OCI-LY3 (cell line): ENCODE measurements at regions not wholly inside any gene's neighbourhood (a gene's known extent, or its start where the extent isn't known, plus 50 kb on each side); places are given as distances from the start of the nearest gene placed in this dataset.

Experiments
- H2AFZ ChIP-seq: fragments of 200-600, 300-600 bp; shearing (Covaris generic); 2 replicates; pipeline ENCODE4 v1.6.0; 2014; ENCODE audit warnings: antibody characterized with exemption, low read depth, low read length
- H3K27ac ChIP-seq: fragments of 200-600, 300-600 bp; sonication (generic); 2 replicates; pipeline ENCODE4 v1.5.1; 2014; ENCODE audit warnings: mild to moderate bottlenecking, low read length, moderate library complexity, mixed read lengths
- H3K27me3 ChIP-seq: fragments of 200-600, 300-600 bp; sonication (generic); 2 replicates; pipeline ENCODE4 v1.6.1; 2014; ENCODE audit warnings: low read depth, low read length, mixed read lengths
- H3K36me3 ChIP-seq: fragments of 200-600, 300-600 bp; sonication (generic); replicated peaks from 2 replicates; pipeline ENCODE3; 2014; ENCODE audit warnings: low read depth, low read length, mixed read lengths
- H3K4me1 ChIP-seq: fragments of 300-600, 200-600 bp; sonication (generic); 2 replicates; pipeline ENCODE4 v1.6.1; 2014; ENCODE audit warnings: low read length, mixed read lengths
- H3K4me2 ChIP-seq: fragments of 200-600, 300-600 bp; sonication (generic); 2 replicates; pipeline ENCODE4 v1.6.1; 2014; ENCODE audit warnings: low read length, mixed read lengths
- H3K4me3 ChIP-seq: fragments of 300-600, 200-600 bp; sonication (generic); 2 replicates; pipeline ENCODE4 v1.5.1; 2014; ENCODE audit warnings: antibody characterized with exemption, mild to moderate bottlenecking, low read length, moderate library complexity
- H3K79me2 ChIP-seq: fragments of 300-600, 200-600 bp; shearing (Covaris generic); 2 replicates; pipeline ENCODE4 v1.6.1; 2014; ENCODE audit warnings: mild to moderate bottlenecking, low read length, mixed read lengths
- H3K9ac ChIP-seq: fragments of 300-600, 200-600 bp; shearing (Covaris generic); 2 replicates; pipeline ENCODE4 v1.6.0; 2014; ENCODE audit warnings: mild to moderate bottlenecking, low read length, moderate library complexity
- H3K9me3 ChIP-seq: fragments of 200-600, 300-600 bp; shearing (Covaris generic); 2 replicates; pipeline ENCODE4 v1.6.1; 2014; ENCODE audit warnings: low read length, mixed read lengths; ENCODE audit not compliant: insufficient read depth
- H4K20me1 ChIP-seq: fragments of 200-600, 300-600 bp; sonication (generic); 2 replicates; pipeline ENCODE4 v1.6.1; 2016; ENCODE audit warnings: low read length, mixed read lengths; ENCODE audit not compliant: insufficient read depth
- EZH2phosphoT487 ChIP-seq: fragments of 200-600 bp; shearing (Covaris generic); IDR thresholded peaks from 2 replicates; pipeline ENCODE4 v1.6.1; 2018; ENCODE audit warnings: antibody characterized with exemption, mixed run types, low read depth
- TF ChIP-seq, protein P1 (sequence below): fragments of 200-600, 300-600 bp; sonication (generic); IDR thresholded peaks from 2 replicates; pipeline ENCODE4 v1.5.1; 2014; ENCODE audit warnings: antibody characterized with exemption, low read length, low read depth

DNA sequence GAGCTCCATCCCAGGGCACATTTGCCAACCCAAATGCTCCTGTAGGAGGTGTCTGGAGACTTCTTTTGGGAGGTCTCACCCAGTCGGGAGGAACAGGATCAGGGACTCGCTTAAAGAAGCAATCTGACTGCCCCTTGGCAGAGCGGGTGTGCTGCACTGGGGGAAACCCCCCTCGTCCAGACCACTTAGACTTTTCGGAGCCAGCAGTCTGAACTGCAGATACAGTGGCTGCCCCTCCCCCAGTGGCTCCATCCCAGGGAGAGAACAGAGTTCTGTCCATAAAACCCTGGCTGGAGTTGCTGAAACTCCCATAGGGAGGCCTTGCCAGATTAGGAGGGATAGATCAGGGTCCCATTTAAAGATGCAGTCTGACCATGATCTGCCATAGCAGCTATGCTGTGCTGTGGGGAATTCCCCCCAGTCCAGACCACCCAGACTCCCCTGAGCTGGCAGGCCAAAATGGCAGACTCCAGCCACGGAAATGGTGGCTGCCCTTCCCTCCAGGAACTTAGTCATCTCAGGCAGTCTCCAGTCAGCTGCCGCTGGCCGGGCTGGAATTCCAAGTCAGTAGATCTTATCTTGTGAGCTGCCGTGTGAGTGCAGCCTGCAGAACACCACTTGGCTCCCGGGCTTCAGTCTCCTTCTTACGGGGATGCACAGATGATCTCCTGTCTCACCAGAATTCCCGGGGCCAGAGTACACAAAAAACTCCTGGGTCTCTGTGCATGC lies 278.1 kb upstream of the SASH1 start:
- Histone ChIP-seq H3K36me3 (no peaks in the 10 kb centered on the region), H3K9ac (no peak overlapping the region), H3K4me3 (no peak overlapping the region), H3K9me3 (no peaks in the 10 kb centered on the region), H3K27me3 (no peaks in the 10 kb centered on the region), H4K20me1 (no peaks in the 10 kb centered on the region), H3K27ac (no peak overlapping the region), H2AFZ (no peak overlapping the region), H3K4me2 (no peak overlapping the region), H3K4me1 (no peaks in the 10 kb centered on the region), H3K79me2 (no peaks in the 10 kb centered on the region)
- TF ChIP-seq EZH2phosphoT487: no peak
- TF ChIP-seq, protein P1, sequence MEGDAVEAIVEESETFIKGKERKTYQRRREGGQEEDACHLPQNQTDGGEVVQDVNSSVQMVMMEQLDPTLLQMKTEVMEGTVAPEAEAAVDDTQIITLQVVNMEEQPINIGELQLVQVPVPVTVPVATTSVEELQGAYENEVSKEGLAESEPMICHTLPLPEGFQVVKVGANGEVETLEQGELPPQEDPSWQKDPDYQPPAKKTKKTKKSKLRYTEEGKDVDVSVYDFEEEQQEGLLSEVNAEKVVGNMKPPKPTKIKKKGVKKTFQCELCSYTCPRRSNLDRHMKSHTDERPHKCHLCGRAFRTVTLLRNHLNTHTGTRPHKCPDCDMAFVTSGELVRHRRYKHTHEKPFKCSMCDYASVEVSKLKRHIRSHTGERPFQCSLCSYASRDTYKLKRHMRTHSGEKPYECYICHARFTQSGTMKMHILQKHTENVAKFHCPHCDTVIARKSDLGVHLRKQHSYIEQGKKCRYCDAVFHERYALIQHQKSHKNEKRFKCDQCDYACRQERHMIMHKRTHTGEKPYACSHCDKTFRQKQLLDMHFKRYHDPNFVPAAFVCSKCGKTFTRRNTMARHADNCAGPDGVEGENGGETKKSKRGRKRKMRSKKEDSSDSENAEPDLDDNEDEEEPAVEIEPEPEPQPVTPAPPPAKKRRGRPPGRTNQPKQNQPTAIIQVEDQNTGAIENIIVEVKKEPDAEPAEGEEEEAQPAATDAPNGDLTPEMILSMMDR: no peak

DNA sequence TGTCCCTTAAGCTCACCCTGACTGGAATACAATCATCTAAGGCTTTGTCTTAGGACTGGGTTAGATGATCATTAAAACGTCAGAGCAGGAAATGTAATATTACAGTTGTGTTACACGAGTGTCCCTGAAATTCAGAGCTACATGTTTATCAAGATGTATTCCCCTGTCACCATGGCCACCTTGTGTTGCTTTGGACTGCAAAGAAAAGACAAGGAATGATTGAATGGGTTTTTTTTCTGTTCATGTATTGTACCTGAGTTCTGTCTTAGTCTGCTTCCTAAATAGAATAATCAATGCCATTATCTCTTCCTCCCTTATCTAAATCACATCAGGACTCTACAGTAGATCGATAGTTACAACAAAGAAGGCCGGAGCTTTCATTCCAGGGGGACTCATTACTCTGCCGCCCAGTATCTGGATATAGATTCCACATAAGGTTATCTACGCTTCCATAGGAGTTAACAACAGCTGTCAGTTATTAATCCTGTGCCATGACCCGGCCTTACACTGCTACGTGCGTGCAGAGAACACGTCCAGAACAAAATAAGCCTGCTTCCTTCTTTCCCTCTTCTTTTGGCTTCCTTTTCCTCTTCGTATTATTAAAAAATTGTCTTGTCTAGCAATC lies 274.1 kb upstream of the SASH1 start:
- Histone ChIP-seq H3K9ac (no peak overlapping the region), H3K4me3 (no peak overlapping the region), H3K4me2 (no peak overlapping the region), H4K20me1 (no peaks in the 10 kb centered on the region), H3K27ac (no peak overlapping the region), H2AFZ (no peak overlapping the region), H3K27me3 (no peaks in the 10 kb centered on the region), H3K4me1 (no peaks in the 10 kb centered on the region), H3K9me3 (no peaks in the 10 kb centered on the region), H3K79me2 (no peaks in the 10 kb centered on the region), H3K36me3 (no peaks in the 10 kb centered on the region)
- TF ChIP-seq EZH2phosphoT487: no peak
- TF ChIP-seq, protein P1: no peak

GRCh38 chr6:148069256-148069655 lies 273.4 kb upstream of the SASH1 start:
- H3K27me3 ChIP-seq: no peaks in the 10 kb centered on the region
- no peak for TF ChIP-seq EZH2phosphoT487
- TF ChIP-seq, protein P1: no peak
- H3K4me2 ChIP-seq: no peak overlapping the region
- no peak overlapping the region for H3K4me3 ChIP-seq
- H4K20me1 ChIP-seq: no peaks in the 10 kb centered on the region
- no peak overlapping the region for H3K9ac ChIP-seq
- no peak overlapping the region for H2AFZ ChIP-seq
- no peaks in the 10 kb centered on the region for H3K9me3 ChIP-seq
- no peak overlapping the region for H3K27ac ChIP-seq
- no peaks in the 10 kb centered on the region for H3K4me1 ChIP-seq
- H3K36me3 ChIP-seq: no peaks in the 10 kb centered on the region
- no peaks in the 10 kb centered on the region for H3K79me2 ChIP-seq

DNA sequence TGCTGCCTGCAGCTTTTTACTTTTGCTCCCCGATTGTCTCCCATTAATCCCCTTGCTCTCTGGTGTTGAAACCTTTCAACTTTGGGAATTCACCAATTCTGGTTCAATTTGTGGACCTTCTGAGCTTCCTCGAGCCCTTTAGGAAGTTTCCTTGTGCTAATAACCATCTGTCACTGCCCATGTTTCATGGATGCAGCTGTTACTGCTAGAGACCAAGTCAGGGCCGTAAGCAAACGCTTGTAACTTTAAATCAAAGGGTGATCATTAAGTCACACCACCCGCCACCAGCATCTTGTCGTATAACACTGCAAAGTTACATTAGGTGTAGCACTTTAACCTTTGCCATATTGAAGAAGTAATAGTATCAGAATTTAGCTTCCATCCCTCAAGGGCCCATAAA lies 268.3 kb upstream of the SASH1 start:
- H3K36me3 ChIP-seq: no peaks in the 10 kb centered on the region
- no peaks in the 10 kb centered on the region for H3K27me3 ChIP-seq
- TF ChIP-seq, protein P1: no peak
- no peak for TF ChIP-seq EZH2phosphoT487
- no peak overlapping the region for H3K4me3 ChIP-seq
- H3K4me1 ChIP-seq: no peaks in the 10 kb centered on the region
- no peaks in the 10 kb centered on the region for H3K9me3 ChIP-seq
- no peak overlapping the region for H2AFZ ChIP-seq
- H3K27ac ChIP-seq: no peak overlapping the region
- no peak overlapping the region for H3K9ac ChIP-seq
- H3K79me2 ChIP-seq: no peaks in the 10 kb centered on the region
- H3K4me2 ChIP-seq: no peak overlapping the region
- H4K20me1 ChIP-seq: no peaks in the 10 kb centered on the region
